ENCODE measurements at regions not wholly inside any gene's neighbourhood (a gene's known extent, or its start where the extent isn't known, plus 50 kb on each side); places are given as distances from the start of the nearest gene placed in this dataset.
A peak's percentile ranks its signal among the peaks of the same experiment; 100 is the strongest.

DNA sequence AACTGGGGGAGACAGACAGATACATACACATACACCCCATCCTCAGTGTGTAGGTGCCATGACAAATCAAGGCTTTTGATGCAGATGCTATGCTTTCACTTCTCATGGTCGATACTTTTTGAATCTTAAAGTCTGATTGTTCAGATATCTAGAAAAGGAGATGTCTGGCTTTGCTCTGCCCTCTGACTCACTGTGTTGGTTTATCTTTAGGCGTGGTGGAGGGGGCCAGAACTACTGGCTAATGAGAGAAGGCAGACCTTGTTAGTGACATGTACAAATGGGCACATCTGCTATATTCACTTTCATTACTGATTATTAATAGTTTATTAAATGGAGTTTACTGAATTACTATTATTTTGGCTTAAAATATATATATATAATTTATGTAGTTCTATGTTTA lies 444.3 kb upstream of the RGS6 start:
- no CpG with 5 or more reads among the region's 2 CpGs for WGBS, 2 experiments (ENCODE audit: extremely low coverage in 2 of 2, insufficient read length in 1 of 2)
- intact Hi-C loops (cut with micrococcal nuclease) (loop anchor here (5.0 kb wide), 2 partner anchors 166 to 224 kb away; partner anchors contain the start of gene SIPA1L1), in situ Hi-C loops (cut with MboI; ENCODE audit: low sequenced_read_pairs) (no loop called here), dilution Hi-C loops (cut with HindIII; ENCODE audit: low sequenced_read_pairs, unreplicated experiment) (no loop called here)
- H4K5ac ChIP-seq (ENCODE audit: low read depth, low read length), result no peak overlapping the region; the same call in 1 of the 2 replicates
- H3K56ac ChIP-seq (ENCODE audit: extremely low read depth, insufficient read depth, low read length), result no peak overlapping the region
- H3K9ac ChIP-seq (ENCODE audit: low read depth, low read length), result no peak overlapping the region
- H2AFZ ChIP-seq (replicated peaks; ENCODE audit: low read length, poor library complexity), result no peak overlapping the region
- no peaks in the 10 kb centered on the region for H3K27me3 ChIP-seq (ENCODE audit: control insufficient read depth, insufficient read depth, low read length)
- peak overlapping the region; percentile 48; the same call in 1 of the 2 replicates for H2AK5ac ChIP-seq (ENCODE audit: low read depth, low read length)
- H3K4me1 ChIP-seq (ENCODE audit: control insufficient read depth, insufficient read depth, low read length), result peaks cover 24% of the 10 kb centered on the region
- H3K4me2 ChIP-seq (ENCODE audit: low read depth, low read length), result peak overlapping the region; percentile 53; the same call in 1 of the 2 replicates
- H3K36me3 ChIP-seq (ENCODE audit: control insufficient read depth, insufficient read depth, low read length), result peaks cover 4% of the 10 kb centered on the region
- H3K9me3 ChIP-seq (ENCODE audit: control insufficient read depth, insufficient read depth, low read length), result no peaks in the 10 kb centered on the region
- peak overlapping the region; percentile 46 for H2BK5ac ChIP-seq (ENCODE audit: low read depth, low read length, poor library complexity, severe bottlenecking)
- H3K4ac ChIP-seq (ENCODE audit: low read depth, low read length), result no peak overlapping the region; the same call in 1 of the 2 replicates
- 0 out of 2 replicates have a peak, but pooled peaks have one; percentile 19 for ATAC-seq (ENCODE audit: low read depth)
- H2BK15ac ChIP-seq (ENCODE audit: low read depth, low read length), result peak overlapping the region; percentile 49; the same call in 1 of the 3 replicates
- no peak overlapping the region for H2AK9ac ChIP-seq (replicated peaks; ENCODE audit: low read depth, low read length, poor library complexity)
- peak overlapping the region; percentile 12; the same call in 1 of the 2 replicates for H4K91ac ChIP-seq (ENCODE audit: insufficient read depth, low read depth, low read length)
- peak overlapping the region in 1 of 2 experiments; percentile 31; a peak in 1 of 4 replicates for H4K8ac ChIP-seq (ENCODE audit: low read depth in 2 of 2, low read length in 2 of 2)
- peak overlapping the region; percentile 75; the same call in 1 of the 2 replicates for H3K23ac ChIP-seq (ENCODE audit: low read depth, low read length)
- peaks cover 24 to 50% of the 10 kb centered on the region in 2 experiments for H3K79me1 ChIP-seq (ENCODE audit: low read depth in 1 of 2, low read length in 2 of 2)
- H3K14ac ChIP-seq (replicated peaks; ENCODE audit: low read depth, low read length), result peak overlapping the region; percentile 47
- no peak overlapping the region for H3K4me3 ChIP-seq (ENCODE audit: insufficient read depth, low read depth, low read length)
- peak overlapping the region; percentile 39; the same call in 1 of the 2 replicates for H3K18ac ChIP-seq (ENCODE audit: low read depth, low read length)
- CTCF ChIA-PET, result no interaction called here
- H2BK20ac ChIP-seq (ENCODE audit: low read depth, low read length), result peak overlapping the region; percentile 57; the same call in 1 of the 2 replicates
- POLR2A ChIA-PET (ENCODE audit: unreplicated experiment), result no interaction called here
- TF ChIP-seq RFX5 (IDR thresholded peaks at IDR 0.05; ENCODE audit: low read depth, low read length) (no peak), MAZ (IDR thresholded peaks at IDR 0.05; ENCODE audit: borderline replicate concordance, low read depth, low read length) (peak; percentile 65; the same call in 1 of the 2 replicates), FOS (IDR thresholded peaks at IDR 0.05; ENCODE audit: low read depth, low read length) (no peak), BHLHE40 (IDR thresholded peaks at IDR 0.05; ENCODE audit: low read depth, low read length) (no peak), SMC3 (IDR thresholded peaks at IDR 0.05; ENCODE audit: low read depth, low read length) (no peak), RAD21 (IDR thresholded peaks at IDR 0.05; ENCODE audit: low read length) (no peak), RCOR1 (IDR thresholded peaks at IDR 0.05; ENCODE audit: insufficient replicate concordance, low read length) (peak; percentile 67), CHD1 (IDR thresholded peaks at IDR 0.05; ENCODE audit: low read depth, low read length) (no peak), MAFK (IDR thresholded peaks at IDR 0.05; ENCODE audit: low read depth, low read length) (no peak), CEBPB (IDR thresholded peaks at IDR 0.05; ENCODE audit: low read depth, low read length) (no peak), NFE2L2 (IDR thresholded peaks at IDR 0.05; ENCODE audit: low read depth, low read length) (no peak), POLR2A (IDR thresholded peaks at IDR 0.05; ENCODE audit: low read depth, low read length) (no peak), MXI1 (IDR thresholded peaks at IDR 0.05; ENCODE audit: borderline replicate concordance, low read depth, low read length) (no peak)
- TF ChIP-seq, protein P1, sequence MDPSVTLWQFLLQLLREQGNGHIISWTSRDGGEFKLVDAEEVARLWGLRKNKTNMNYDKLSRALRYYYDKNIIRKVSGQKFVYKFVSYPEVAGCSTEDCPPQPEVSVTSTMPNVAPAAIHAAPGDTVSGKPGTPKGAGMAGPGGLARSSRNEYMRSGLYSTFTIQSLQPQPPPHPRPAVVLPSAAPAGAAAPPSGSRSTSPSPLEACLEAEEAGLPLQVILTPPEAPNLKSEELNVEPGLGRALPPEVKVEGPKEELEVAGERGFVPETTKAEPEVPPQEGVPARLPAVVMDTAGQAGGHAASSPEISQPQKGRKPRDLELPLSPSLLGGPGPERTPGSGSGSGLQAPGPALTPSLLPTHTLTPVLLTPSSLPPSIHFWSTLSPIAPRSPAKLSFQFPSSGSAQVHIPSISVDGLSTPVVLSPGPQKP (IDR thresholded peaks at IDR 0.05; ENCODE audit: borderline replicate concordance, low read depth, low read length), result no peak
- TF ChIP-seq, protein P2, sequence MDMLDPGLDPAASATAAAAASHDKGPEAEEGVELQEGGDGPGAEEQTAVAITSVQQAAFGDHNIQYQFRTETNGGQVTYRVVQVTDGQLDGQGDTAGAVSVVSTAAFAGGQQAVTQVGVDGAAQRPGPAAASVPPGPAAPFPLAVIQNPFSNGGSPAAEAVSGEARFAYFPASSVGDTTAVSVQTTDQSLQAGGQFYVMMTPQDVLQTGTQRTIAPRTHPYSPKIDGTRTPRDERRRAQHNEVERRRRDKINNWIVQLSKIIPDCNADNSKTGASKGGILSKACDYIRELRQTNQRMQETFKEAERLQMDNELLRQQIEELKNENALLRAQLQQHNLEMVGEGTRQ (IDR thresholded peaks at IDR 0.05; ENCODE audit: low read depth, low read length), result no peak
- TF ChIP-seq, protein P3, sequence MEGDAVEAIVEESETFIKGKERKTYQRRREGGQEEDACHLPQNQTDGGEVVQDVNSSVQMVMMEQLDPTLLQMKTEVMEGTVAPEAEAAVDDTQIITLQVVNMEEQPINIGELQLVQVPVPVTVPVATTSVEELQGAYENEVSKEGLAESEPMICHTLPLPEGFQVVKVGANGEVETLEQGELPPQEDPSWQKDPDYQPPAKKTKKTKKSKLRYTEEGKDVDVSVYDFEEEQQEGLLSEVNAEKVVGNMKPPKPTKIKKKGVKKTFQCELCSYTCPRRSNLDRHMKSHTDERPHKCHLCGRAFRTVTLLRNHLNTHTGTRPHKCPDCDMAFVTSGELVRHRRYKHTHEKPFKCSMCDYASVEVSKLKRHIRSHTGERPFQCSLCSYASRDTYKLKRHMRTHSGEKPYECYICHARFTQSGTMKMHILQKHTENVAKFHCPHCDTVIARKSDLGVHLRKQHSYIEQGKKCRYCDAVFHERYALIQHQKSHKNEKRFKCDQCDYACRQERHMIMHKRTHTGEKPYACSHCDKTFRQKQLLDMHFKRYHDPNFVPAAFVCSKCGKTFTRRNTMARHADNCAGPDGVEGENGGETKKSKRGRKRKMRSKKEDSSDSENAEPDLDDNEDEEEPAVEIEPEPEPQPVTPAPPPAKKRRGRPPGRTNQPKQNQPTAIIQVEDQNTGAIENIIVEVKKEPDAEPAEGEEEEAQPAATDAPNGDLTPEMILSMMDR (conservative IDR thresholded peaks at IDR 0.05; ENCODE audit: low read depth, low read length), result no peak
- peak overlapping the region; percentile 66; the same call in 1 of the 2 replicates for H2BK120ac ChIP-seq (ENCODE audit: low read depth, low read length)
- no TSS peak for BruUV-seq (replicated peaks)
- DNase-seq, result peak; percentile 42
- peaks cover 27% of the 10 kb centered on the region for H3K9me1 ChIP-seq (ENCODE audit: insufficient read depth, low read length)
- H3K27ac ChIP-seq (ENCODE audit: insufficient read depth, low read length), result no peak overlapping the region
- H4K20me1 ChIP-seq (ENCODE audit: insufficient read depth, low read length), result peaks cover 18% of the 10 kb centered on the region
